Gastroesophageal sphincter (tissue), 3 donors: ENCODE measurements at regions not wholly inside any gene's neighbourhood (a gene's known extent, or its start where the extent isn't known, plus 50 kb on each side); places are given as distances from the start of the nearest gene placed in this dataset.

Experiments
- CTCF ChIP-seq, 4 experiments: fragments of 200-600 bp in 2 of 4; fragments of 450-650 bp in 2 of 4; sonication (generic) in 1 of 4; IDR thresholded peaks; one replicate each; pipeline ENCODE4 v1.5.1; 2017 to 2019; ENCODE audit warnings: antibody characterized with exemption in 4 of 4, mild to moderate bottlenecking in 2 of 4, moderate library complexity in 2 of 4
- POLR2A ChIP-seq, 2 donors: fragments of 450-650 bp; IDR thresholded peaks; one replicate each; pipeline ENCODE4 v1.6.1; 2017; ENCODE audit warnings: antibody characterized with exemption in 2 of 2, mild to moderate bottlenecking in 2 of 2, moderate library complexity in 1 of 2

- TF ChIP-seq CTCF (IDR thresholded peaks at IDR 0.05) (no peak), POLR2A (IDR thresholded peaks at IDR 0.05) (no peak)
Observed at GRCh38 chr3:43218921-43219320, 67.4 kb upstream of the SNRK start.
